ENCODE measurements at regions not wholly inside any gene's neighbourhood (a gene's known extent, or its start where the extent isn't known, plus 50 kb on each side); places are given as distances from the start of the nearest gene placed in this dataset.
"Not testable (repeated sequence)": the region's sequence is repeated elsewhere in the genome, so short reads cannot be mapped to it uniquely, and the experiment has no call there.

DNA sequence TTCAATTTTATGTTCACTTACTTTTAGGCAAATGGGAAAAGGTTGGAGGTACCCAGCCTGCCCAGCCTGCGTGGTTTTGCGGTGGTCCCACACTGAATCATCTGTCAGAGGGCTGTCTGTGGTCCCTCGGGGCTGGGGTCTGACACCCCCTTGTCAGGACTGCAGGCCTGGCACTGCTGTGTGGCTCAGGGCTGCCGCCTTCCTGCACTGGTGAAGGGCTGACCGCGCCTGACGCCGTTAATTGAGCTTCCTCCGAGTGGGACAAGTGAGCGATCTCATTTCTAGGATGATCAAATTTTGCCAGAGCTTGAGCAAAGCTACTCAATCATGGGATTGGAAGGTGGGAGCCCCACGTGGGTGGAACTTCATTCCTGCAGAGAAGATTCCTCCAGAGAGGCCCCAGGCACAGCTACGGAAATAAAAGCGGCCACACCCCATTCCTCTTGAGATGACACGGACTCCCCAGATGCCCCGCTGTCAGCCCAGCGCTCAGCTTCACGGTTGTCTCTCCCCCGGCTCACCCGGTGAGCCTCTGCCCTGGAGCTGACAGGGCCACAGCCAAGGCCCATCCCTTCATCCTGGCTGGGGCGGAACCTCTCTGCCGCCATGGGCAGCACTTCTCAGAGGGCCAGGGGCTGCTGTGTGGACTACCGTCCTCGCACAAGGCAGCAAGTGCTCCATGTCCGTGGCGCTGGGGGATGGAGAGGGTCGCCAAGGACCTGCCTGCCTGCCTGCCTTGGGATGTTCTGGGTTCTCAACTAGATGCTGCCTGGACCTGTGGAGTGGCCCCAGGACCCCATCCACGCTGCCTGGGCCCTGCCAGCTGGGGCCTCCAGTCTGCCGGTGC lies 215.5 kb upstream of the SGCG start:
- not testable (repeated sequence) for DNase-seq (ENCODE audit: insufficient read length, low spot score); FAIRE-seq

DNA sequence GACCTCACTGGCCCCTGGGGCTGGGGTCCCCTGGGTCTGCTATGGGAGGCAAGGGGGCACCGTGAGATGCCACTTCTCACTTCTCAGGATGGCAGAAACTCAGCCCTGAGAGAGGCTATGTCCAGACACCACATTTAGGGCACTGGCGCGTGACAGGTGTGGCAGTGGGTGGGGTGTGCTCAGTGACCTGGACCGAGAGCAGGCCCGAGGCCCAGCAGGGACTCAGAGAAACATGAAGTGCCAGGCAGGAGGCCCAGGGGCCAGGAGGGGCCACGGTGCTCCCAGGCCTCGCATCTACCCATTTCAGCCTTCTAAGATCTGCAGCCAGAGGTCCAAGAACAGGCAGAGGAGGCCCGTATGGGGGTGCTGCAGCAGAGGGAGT lies 214.9 kb upstream of the SGCG start:
- DNase-seq (ENCODE audit: insufficient read length, low spot score); FAIRE-seq: not testable (repeated sequence)

DNA sequence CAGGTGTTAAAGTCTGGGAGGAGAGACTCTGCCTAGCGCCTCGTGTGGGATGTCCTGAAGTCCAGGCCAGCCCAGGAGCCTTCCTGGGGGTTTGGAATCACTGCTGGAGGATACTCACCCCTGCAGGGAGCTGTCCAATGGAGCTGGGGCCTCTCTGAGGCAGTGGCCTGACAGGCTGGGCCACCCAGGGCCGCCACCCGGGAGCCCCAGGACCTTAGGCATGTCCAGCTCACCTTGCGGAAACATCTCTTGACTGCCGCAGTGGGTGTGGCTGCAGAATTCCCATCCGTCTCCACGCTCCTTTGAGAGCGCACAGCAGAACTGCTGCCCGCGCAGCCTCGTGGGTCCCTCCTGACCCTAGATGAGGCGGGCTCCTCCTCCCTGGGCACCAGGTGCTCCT lies 214.0 kb upstream of the SGCG start:
- FAIRE-seq; DNase-seq (ENCODE audit: insufficient read length, low spot score): not testable (repeated sequence)

DNA sequence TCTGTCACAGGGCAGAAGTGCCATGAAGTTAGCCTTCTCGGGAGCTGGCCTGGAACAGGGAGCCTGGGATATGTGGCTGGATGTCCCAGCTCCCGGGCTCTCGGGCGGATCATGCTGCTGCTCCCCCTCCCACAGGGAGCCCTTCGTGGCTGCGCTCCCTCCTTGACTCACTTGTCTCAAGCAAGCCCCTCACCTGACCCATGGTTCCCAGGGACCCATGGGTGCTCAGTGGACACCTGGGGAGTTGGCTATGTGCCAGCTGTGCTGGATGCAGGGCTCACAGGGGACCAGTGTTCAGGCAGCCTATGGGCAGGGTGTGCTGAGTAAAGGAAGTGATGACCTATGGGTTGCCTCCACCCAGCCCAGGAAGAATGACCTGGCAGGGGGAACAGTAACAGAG lies 213.1 kb upstream of the SGCG start:
- FAIRE-seq (no peak), DNase-seq (ENCODE audit: insufficient read length, low spot score) (no peak)

DNA sequence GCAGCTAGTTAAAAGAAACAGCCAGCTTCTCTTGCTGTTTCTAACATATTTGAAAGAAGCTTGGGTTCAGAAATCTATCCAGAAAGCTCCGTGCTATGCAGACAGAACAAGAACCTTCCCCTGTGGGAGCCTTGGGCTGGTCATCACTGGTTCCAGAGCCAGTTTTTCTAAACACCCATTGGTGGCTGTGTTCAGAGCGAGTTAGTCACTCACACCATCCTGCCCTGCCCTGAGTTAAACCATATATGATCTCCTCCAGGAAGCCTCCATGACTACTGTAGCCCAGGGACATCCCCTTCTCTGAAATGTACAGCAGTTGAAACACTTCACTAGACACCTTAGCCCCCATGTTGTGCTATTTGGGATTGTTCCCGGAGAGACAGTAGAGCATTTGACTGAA lies 200.8 kb upstream of the SGCG start:
- DNase-seq (ENCODE audit: insufficient read length, low spot score) (no peak), FAIRE-seq (no peak)

DNA sequence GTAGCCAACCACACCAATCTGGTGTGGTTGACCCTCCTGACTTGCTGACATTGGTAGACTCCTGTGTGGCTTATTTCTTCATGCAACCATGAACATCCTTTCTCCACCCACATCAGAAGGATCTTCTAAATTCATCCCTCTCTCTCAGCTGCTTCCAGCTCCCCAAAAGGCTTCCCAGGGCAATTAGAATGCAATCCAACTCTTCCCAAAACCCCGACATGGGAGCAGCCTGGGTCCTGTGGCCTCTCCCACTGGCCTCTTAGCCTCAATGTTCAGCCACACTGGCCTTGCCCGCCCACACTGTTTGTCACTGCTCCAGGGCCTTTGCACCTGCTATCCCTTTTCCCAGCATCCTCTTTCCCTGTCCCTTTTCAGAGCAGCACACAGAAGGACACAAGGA lies 199.8 kb upstream of the SGCG start:
- no peak for FAIRE-seq

DNA sequence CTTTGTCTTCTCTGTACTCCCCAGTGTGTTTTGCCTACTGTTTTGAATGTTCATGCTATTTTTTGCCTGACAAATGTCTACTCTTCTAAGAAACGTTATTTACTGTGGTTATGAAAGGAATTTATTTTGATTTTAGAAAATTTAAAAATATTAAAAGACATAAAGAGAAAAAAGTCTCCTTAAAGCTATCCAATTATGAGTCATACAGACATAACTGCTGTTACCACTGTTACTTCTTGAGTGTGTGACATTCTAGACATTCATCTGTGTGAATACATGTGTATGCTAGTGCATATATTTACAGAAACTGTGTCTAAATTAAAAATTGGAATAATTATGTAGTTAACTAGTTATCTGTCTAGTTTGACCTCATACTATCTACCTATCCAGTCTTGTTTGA lies 187.6 kb upstream of the SGCG start:
- DNase-seq (ENCODE audit: insufficient read length, low spot score) = no peak
- no peak for FAIRE-seq

More for the DNA sequence above, 199.8 kb upstream of the SGCG start:
- DNase-seq (ENCODE audit: insufficient read length, low spot score) = no peak

DNA sequence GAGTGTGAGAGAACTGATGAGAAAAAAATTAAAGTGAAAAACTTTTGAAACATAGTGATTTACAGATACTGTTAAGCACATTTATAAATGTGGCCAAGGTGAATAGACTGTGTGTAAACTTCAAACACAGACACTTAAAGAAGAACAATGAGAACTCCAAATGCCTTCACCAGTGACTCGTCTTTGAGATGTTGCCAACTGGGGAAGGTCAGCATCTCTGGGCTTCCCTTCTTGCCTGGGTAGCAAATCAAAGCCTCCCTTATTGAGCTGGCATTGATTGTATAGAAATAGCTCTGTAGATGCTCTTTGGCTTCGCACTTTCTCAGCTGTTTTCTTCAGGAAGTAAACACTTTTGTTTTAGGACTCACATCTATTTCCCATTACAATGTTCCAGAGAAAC lies 177.3 kb upstream of the SGCG start:
- FAIRE-seq = no peak
- DNase-seq (ENCODE audit: insufficient read length, low spot score) = no peak

DNA sequence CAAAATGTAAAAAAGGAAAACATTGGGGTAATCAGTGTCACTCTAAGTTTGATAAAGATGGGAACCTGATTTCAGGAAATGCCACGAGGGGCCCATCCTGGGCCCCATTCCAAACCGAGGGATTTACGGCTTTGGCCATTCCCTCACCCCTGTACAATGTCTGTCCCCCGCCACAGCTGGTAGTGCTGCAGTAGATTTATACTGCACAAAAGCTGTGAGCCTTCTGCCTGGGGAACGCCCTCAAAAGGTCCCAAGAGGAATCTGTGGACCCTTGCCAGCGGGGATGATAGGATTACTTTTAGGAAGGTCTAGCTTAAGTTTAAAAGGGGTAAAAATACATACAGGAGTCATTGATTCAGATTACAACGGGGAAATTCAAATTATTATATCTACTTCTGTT lies 173.4 kb upstream of the SGCG start:
- DNase-seq (ENCODE audit: insufficient read length, low spot score) = no peak
- no peak for FAIRE-seq

DNA sequence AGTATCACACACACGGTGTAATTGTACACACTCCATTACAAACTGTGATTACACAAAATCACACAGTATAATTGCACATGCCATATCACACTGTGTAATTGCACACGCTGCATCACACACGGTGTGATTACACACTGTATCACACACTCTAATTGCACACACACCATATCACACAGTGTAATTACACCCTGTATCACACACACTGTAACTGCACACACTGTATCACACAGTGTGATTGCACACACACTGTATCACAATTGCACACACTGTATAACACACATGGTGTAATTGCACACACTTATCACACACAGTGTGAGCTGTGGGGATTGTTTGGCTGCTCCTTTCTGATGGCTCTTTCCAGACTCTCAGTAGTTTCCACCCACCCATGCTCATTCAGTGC lies 162.6 kb upstream of the SGCG start:
- FAIRE-seq (no peak), DNase-seq (ENCODE audit: insufficient read length, low spot score) (no peak)

DNA sequence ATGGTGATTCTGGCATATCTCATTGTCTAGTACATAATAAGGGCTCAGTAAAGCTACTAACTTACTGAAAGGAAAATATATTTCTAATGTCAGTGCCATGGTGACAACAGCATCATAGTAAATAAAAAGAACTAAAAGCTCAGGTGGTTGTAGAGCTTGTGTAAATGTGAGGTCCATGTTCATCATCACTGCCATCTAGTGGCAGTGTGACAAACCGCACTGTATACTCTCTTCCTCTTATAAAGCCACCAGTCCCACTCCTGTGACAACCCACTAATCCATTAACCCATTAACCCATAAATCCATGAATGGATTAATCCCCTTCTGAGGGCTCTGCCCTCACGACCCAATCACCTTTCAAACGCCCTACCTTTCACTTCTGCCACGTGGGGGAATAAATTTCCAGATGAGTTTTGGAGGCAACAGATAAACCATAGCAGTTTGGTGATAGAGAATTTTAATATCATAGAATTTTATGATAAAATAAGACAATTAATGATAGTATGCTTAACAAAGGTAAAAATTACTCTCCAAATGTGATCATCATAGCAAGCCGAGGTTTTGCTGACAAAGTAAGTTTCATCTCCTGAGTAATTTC lies 160.4 kb upstream of the SGCG start:
- peak; percentile 88 for FAIRE-seq
- peak; percentile 19 for DNase-seq (ENCODE audit: insufficient read length, low spot score)

DNA sequence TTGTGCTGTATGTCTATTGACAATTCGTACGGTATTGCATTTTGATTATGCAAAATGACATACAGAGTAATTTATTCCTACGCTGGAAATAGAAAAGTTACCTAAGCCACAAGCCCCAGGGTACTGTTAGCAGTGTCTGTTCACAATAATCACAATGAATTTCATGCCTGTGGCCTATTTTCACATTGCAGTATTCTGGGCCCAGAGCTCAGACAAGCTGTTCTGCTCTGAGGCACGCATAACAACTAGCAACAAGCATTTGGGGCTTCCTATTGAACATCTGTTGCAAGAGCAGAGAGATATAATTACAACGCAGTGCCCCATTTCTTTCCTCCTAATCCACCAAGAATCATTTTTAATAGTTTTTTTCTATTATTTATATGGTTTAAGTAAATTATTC lies 158.9 kb upstream of the SGCG start:
- DNase-seq (ENCODE audit: insufficient read length, low spot score) (no peak), FAIRE-seq (no peak)

DNA sequence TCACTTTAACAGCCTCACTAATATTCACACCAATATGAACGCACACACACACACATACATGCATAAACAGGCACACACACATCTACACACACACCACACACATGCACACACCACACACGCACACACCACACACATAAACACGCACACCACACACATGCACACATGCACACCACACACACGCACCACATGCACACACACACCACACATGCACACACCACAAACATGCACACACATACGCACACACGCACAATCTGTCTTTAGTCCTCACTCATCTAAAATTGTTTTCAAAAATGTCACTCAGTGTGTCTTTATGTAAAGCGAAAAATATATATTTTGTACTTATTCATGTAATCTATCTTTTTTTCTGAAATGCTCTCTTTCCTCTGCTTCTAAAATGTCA lies 158.1 kb upstream of the SGCG start:
- DNase-seq (ENCODE audit: insufficient read length, low spot score) (no peak), FAIRE-seq (no peak)

DNA sequence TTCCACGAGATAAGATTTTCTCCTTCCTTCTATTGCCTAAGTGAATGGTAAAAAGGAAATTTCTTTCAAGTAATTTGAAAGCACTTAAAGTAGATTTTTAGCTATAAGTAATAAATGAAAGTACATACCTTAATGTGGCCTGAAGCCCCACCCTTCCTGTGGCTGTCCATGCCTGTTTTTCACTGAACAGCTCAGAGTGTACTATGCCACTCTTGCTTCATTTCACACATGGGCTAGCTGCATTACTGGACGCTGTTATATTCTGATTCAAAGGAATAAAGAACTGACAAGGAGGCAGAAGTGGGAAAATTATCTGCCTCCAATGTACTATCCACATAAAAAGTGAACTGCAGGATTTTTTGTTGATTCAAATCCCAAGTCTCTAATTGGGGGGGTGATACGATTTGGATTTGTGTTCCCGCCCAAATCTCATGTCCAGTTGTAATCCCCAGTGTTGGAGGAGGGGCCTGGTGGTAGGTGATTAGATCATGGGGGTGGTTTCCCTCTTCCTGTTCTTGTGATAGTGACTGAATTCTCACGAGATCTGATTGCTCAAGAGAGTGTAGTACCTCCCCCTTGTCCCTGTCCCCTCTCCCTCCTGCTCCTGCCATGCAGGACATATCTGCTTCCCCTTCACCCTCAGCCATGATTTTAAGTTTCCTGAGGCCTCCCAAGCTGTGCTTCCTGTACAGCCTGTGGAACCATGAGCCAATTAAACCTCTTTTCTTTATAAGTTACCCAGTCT lies 154.7 kb upstream of the SGCG start:
- FAIRE-seq = no peak
- DNase-seq (ENCODE audit: insufficient read length, low spot score) = no peak

DNA sequence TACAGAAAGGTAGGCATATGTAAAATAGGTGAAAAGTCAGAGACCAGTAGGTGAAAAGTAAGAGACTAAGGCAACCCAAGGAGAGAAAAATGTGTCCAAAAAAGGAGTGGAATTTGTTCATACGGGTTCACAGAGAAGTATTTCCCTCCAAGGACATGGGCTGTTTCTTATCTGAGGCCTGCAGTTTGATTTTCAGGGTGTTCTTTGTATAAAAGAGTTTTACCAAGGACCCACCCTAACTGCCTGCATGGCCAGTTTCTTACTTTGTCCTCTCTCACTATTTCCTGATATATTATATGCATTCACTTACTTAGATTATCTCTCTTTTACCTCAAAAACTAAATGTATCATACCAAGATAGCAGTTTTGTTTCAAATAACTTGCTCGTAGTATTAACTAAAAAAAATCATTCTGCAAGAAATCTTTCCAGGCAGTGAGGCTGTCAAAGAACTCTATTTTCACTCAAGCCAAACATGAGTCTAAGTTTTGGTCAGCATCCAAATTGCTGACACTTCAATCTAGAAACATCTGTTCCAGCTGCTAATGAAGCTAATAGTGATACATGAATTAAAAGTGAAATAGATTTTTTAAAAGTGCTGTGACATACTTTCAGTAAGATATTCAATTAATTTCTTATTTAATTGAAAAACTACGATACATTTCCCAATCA lies 141.4 kb upstream of the SGCG start:
- FAIRE-seq = no peak
- DNase-seq (ENCODE audit: insufficient read length, low spot score) = no peak

DNA sequence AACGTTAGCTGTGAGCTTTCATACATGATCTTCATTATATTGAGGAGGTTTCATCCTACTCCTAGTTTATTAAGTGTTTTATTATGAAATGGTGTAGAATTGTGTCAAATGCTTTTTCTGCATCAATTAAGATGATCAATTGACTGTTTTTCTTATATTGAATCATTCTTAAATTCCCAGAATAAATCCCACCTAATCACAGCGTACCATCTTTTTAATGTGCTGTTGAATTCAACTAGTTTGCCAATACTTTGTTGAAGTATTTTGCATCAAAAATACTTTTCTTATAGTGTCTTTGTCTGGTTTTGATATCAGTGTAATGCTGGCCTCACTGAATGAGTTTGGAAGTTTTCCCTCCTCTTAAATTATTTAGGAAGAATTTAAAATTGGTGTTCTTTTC lies 138.6 kb upstream of the SGCG start:
- DNase-seq (ENCODE audit: insufficient read length, low spot score) (no peak), FAIRE-seq (no peak)

DNA sequence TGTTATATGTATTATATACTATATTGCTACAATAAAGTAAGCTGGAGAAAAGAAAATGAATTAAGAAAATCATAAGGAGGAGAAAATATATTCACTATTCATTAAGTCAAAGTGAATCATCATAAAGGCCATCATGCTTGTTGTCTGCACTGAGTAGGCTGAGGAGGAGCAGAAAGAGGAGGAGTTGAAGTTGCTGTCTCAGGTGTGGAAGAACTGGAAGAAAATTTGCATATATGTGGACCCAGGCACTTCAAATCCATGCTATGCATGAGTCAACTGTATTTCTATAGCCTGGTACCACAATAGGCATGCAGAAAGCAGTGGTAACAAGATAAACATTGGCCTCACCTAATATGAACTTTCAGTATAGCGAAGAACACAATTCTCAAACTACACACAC lies 135.9 kb upstream of the SGCG start:
- FAIRE-seq (no peak), DNase-seq (ENCODE audit: insufficient read length, low spot score) (no peak)

DNA sequence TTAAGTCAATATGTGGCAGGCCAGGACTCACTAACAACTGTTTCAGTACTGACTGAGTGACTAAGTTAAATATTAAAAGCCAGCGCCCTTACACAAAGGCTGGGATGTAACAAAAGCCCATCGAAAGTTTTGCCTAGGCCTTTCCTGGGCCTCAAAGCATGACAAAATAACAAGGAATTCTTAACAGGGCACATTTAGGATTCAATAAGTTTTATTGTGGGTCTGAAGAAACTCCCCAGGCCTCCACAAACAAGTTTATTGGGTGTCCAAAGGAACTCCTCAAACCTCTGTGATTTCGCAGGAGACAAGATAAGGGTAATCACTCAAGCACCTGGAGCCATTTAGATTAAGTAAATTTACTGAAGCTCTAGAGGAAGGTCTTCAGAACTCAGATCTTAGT lies 130.7 kb upstream of the SGCG start:
- no peak for DNase-seq (ENCODE audit: insufficient read length, low spot score)
- FAIRE-seq = no peak

DNA sequence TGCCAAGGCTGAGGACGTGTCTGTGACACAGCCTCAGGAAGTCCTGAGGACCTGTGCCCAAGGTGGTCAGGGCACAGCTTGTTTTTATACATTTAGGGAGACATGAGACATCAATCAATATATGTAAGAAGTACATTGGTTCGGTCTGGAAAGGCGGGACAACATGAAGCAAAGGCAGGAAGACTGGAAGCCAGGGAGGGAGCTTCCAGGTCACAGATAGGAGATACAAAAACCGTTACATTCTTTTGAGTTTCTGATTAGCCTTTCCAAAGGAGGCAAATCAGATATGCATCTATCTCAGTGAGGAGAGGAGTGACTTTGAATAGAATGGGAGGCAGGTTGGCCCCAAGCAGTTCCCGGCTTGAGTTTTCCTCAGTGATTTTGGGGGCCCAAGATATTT lies 127.1 kb upstream of the SGCG start:
- FAIRE-seq; DNase-seq (ENCODE audit: insufficient read length, low spot score): not testable (repeated sequence)

DNA sequence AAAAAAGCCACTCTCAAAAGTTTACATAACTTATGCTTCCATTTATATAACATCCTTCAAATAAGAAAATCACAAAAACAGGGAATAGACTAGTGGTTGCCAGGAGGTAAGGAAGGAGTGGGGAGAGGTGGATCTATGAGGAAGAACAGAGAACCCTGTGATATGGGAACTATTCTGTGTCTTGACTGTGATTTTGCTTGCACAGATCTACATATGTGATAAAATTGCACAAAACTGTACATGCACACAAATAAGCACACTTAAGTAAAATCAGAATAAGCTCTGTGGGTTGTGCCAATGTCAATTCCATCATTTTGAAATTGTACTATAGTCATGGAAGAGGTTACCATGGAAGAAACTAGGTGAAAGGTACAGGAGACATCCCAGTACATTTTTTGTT lies 121.6 kb upstream of the SGCG start:
- no peak for DNase-seq (ENCODE audit: insufficient read length, low spot score)
- FAIRE-seq = peak; percentile 4

DNA sequence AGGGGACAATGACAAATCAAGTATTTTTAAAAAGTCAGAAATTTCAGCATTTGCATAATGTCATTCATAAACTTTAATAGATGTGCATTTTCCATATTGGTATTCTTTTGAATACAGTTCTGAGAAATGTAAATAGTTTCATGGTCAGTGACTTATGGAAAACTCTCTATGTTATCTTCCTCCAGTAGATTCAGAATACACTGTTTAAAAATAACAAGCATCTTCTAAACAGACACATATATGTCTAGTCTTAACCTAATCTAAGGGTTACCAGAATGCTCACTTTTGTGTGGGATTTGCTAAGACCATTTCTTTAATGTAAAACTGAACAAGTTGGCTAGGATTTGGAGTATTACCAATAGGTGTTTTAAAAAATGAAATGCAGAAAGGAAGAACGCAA lies 119.8 kb upstream of the SGCG start:
- DNase-seq (ENCODE audit: insufficient read length, low spot score) (no peak), FAIRE-seq (no peak)

Data from GM19239 (cell line).